ENCODE measurements at regions not wholly inside any gene's neighbourhood (a gene's known extent, or its start where the extent isn't known, plus 50 kb on each side); places are given as distances from the start of the nearest gene placed in this dataset.

DNA sequence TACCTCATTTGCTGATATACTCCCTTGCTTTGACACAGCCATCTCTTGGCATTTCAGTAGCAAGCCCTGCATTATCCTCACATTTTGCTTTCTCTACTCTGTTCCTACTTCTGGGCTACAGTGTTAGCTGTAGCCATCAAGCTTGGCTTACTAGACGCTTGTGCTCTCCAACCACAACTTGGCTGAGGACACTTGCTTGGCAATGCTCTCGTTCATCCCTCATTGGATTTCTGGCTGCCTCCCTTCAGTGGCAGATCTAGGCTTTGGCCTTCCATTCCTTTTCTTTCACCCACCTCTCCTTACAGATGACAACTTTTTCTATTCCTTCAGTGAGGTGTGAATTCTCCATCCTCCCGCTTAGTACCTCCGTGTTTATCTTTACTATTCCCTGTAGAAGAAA is 428.7 kb upstream of the LRRC7 start:
- peaks cover 49% of the 10 kb centered on the region for H3K9me3 Mint-ChIP-seq
- TF ChIP-seq, protein P1, sequence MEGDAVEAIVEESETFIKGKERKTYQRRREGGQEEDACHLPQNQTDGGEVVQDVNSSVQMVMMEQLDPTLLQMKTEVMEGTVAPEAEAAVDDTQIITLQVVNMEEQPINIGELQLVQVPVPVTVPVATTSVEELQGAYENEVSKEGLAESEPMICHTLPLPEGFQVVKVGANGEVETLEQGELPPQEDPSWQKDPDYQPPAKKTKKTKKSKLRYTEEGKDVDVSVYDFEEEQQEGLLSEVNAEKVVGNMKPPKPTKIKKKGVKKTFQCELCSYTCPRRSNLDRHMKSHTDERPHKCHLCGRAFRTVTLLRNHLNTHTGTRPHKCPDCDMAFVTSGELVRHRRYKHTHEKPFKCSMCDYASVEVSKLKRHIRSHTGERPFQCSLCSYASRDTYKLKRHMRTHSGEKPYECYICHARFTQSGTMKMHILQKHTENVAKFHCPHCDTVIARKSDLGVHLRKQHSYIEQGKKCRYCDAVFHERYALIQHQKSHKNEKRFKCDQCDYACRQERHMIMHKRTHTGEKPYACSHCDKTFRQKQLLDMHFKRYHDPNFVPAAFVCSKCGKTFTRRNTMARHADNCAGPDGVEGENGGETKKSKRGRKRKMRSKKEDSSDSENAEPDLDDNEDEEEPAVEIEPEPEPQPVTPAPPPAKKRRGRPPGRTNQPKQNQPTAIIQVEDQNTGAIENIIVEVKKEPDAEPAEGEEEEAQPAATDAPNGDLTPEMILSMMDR (IDR thresholded peaks at IDR 0.05): no peak
- no peaks in the 10 kb centered on the region for H3K36me3 Mint-ChIP-seq (ENCODE audit: low read depth)

GRCh38 chr1:69146303-69146702 is 421.4 kb upstream of the LRRC7 start:
- Mint-ChIP-seq H3K27me3 (ENCODE audit: insufficient read depth) (no peaks in the 10 kb centered on the region), H3K27ac (no peak overlapping the region), H3K9me3 (peaks cover 13% of the 10 kb centered on the region), H3K36me3 (ENCODE audit: low read depth) (no peaks in the 10 kb centered on the region), H3K4me1 (ENCODE audit: low read depth) (no peaks in the 10 kb centered on the region), H3K4me3 (no peak overlapping the region)
- no peak for DNase-seq
- TF ChIP-seq, protein P1 (IDR thresholded peaks at IDR 0.05): no peak

More for the DNA sequence above, 428.7 kb upstream of the LRRC7 start:
- H3K27ac Mint-ChIP-seq: no peak overlapping the region
- no peak overlapping the region for H3K4me3 Mint-ChIP-seq
- no peaks in the 10 kb centered on the region for H3K27me3 Mint-ChIP-seq (ENCODE audit: insufficient read depth)
- DNase-seq: no peak
- H3K4me1 Mint-ChIP-seq (ENCODE audit: low read depth): no peaks in the 10 kb centered on the region

- peaks cover 8% of the 10 kb centered on the region for H3K9me3 Mint-ChIP-seq
- H3K27ac Mint-ChIP-seq: no peak overlapping the region
- H3K36me3 Mint-ChIP-seq (ENCODE audit: low read depth): no peaks in the 10 kb centered on the region
- no peaks in the 10 kb centered on the region for H3K4me1 Mint-ChIP-seq (ENCODE audit: low read depth)
- no peak overlapping the region for H3K4me3 Mint-ChIP-seq
- H3K27me3 Mint-ChIP-seq (ENCODE audit: insufficient read depth): no peaks in the 10 kb centered on the region
- TF ChIP-seq, protein P1 (IDR thresholded peaks at IDR 0.05): no peak
- DNase-seq: no peak
Observed at GRCh38 chr1:69148731-69149130, 419.0 kb upstream of the LRRC7 start.

GRCh38 chr1:69157046-69157756 is 410.5 kb upstream of the LRRC7 start:
- DNase-seq: no peak
- H3K4me3 Mint-ChIP-seq: no peak overlapping the region
- TF ChIP-seq, protein P1 (IDR thresholded peaks at IDR 0.05): no peak
- H3K4me1 Mint-ChIP-seq (ENCODE audit: low read depth): no peaks in the 10 kb centered on the region
- H3K9me3 Mint-ChIP-seq: peaks cover 49% of the 10 kb centered on the region
- no peaks in the 10 kb centered on the region; the same call in 1 of the 2 replicates for H3K27me3 Mint-ChIP-seq (ENCODE audit: insufficient read depth)
- no peak overlapping the region for H3K27ac Mint-ChIP-seq
- H3K36me3 Mint-ChIP-seq (ENCODE audit: low read depth): no peaks in the 10 kb centered on the region; the same call in 1 of the 2 replicates

DNA sequence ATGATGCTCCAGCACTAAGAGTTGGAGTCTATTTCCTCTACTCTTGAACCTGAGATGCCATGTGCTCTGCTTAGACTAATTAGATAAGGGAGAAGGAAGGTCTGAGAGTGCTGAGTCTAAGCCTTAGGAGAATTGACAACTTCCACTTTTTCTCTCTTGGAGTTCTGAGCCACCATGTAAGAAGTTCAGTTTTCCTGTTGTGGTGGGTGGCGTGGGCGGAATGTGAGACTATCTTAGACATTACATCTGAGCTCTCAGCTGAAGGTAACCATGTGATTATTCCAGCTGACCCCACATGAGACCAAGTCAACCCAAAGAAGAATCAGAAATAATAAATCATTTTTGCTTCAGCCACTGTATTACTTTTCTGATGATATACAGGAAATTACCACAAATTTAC is 404.5 kb upstream of the LRRC7 start:
- Mint-ChIP-seq H3K4me3 (no peak overlapping the region), H3K36me3 (ENCODE audit: low read depth) (no peaks in the 10 kb centered on the region; the same call in 1 of the 2 replicates), H3K27me3 (ENCODE audit: insufficient read depth) (no peaks in the 10 kb centered on the region), H3K27ac (no peak overlapping the region), H3K4me1 (ENCODE audit: low read depth) (no peaks in the 10 kb centered on the region), H3K9me3 (peaks cover 26% of the 10 kb centered on the region)
- TF ChIP-seq, protein P1 (IDR thresholded peaks at IDR 0.05): no peak
- no peak for DNase-seq
